ENCODE measurements at regions not wholly inside any gene's neighbourhood (a gene's known extent, or its start where the extent isn't known, plus 50 kb on each side); places are given as distances from the start of the nearest gene placed in this dataset.

- Histone ChIP-seq H3K36me3 (ENCODE audit: control insufficient read depth in 4 of 4, insufficient read depth in 3 of 4, low read depth in 1 of 4, low read length in 3 of 4) (no peaks in the 10 kb centered on the region), H3K27ac (ENCODE audit: low read depth in 1 of 2, low read length in 2 of 2) (no peak overlapping the region), H3K27me3 (ENCODE audit: control insufficient read depth in 4 of 4, insufficient read depth in 4 of 4, low read length in 3 of 4) (no peaks in the 10 kb centered on the region), H3K4me1 (ENCODE audit: control insufficient read depth in 4 of 4, insufficient read depth in 4 of 4, low read length in 3 of 4) (no peaks in the 10 kb centered on the region), H3K9ac (ENCODE audit: low read depth in 1 of 2, low read length in 2 of 2) (no peak overlapping the region), H3K4me3 (ENCODE audit: low read depth in 1 of 3, low read length in 3 of 3) (no peak overlapping the region), H3K9me3 (ENCODE audit: control insufficient read depth in 4 of 4, low read length in 3 of 4) (no peaks in the 10 kb centered on the region)
- WGBS = 86% methylated on average over 4 of the region's 4 CpGs
- no peak for TF ChIP-seq TAF1 (conservative IDR thresholded peaks at IDR 0.05)
- TF ChIP-seq ZBTB33 (IDR thresholded peaks at IDR 0.05) = no peak
- no peak for DNase-seq (ENCODE audit: low spot score)
These were observed 140.1 kb upstream of the NETO1 start for GRCh38 chr18:73007915-73008308.

GRCh38 chr18:73007195-73007914, 139.6 kb upstream of the NETO1 start:
- no peaks in the 10 kb centered on the region for H3K4me1 ChIP-seq (ENCODE audit: control insufficient read depth in 4 of 4, insufficient read depth in 4 of 4, low read length in 3 of 4)
- no peak overlapping the region for H3K4me3 ChIP-seq (ENCODE audit: low read depth in 1 of 3, low read length in 3 of 3)
- no peaks in the 10 kb centered on the region for H3K36me3 ChIP-seq (ENCODE audit: control insufficient read depth in 4 of 4, insufficient read depth in 3 of 4, low read depth in 1 of 4, low read length in 3 of 4)
- TF ChIP-seq CTCF (IDR thresholded peaks at IDR 0.05; ENCODE audit: low read depth, low read length, missing input control) (no peak), NR2F2 (IDR thresholded peaks at IDR 0.05) (no peak), ZBTB33 (IDR thresholded peaks at IDR 0.05) (no peak), YY1 (IDR thresholded peaks at IDR 0.05) (no peak), HNF4A (conservative IDR thresholded peaks at IDR 0.05) (no peak), FOXA2 (IDR thresholded peaks at IDR 0.05) (no peak), EGR1 (IDR thresholded peaks at IDR 0.05; ENCODE audit: low read depth in 2 of 2) (no peak), SP1 (IDR thresholded peaks at IDR 0.05) (no peak), MAX (IDR thresholded peaks at IDR 0.05) (no peak), JUND (IDR thresholded peaks at IDR 0.05) (no peak), FOXA1 (IDR thresholded peaks at IDR 0.05) (no peak), RXRA (IDR thresholded peaks at IDR 0.05) (no peak), HNF4G (IDR thresholded peaks at IDR 0.05) (no peak), TAF1 (conservative IDR thresholded peaks at IDR 0.05) (no peak), GABPA (IDR thresholded peaks at IDR 0.05 in 1 of 2, conservative IDR thresholded peaks at IDR 0.05 in 1 of 2) (no peak), RAD21 (IDR thresholded peaks at IDR 0.05) (no peak), REST (IDR thresholded peaks at IDR 0.05) (no peak)
- no peaks in the 10 kb centered on the region for H3K27me3 ChIP-seq (ENCODE audit: control insufficient read depth in 4 of 4, insufficient read depth in 4 of 4, low read length in 3 of 4)
- DNase-seq (ENCODE audit: low spot score) = no peak
- WGBS = 54% methylated on average over 6 of the region's 6 CpGs
- H3K27ac ChIP-seq (ENCODE audit: low read depth in 1 of 2, low read length in 2 of 2) = no peak overlapping the region
- no peaks in the 10 kb centered on the region for H3K9me3 ChIP-seq (ENCODE audit: control insufficient read depth in 4 of 4, low read length in 3 of 4)
- no peak overlapping the region for H3K9ac ChIP-seq (ENCODE audit: low read depth in 1 of 2, low read length in 2 of 2)

Measured in liver (tissue), 8 donors.